ENCODE measurements at regions not wholly inside any gene's neighbourhood (a gene's known extent, or its start where the extent isn't known, plus 50 kb on each side); places are given as distances from the start of the nearest gene placed in this dataset.

DNA sequence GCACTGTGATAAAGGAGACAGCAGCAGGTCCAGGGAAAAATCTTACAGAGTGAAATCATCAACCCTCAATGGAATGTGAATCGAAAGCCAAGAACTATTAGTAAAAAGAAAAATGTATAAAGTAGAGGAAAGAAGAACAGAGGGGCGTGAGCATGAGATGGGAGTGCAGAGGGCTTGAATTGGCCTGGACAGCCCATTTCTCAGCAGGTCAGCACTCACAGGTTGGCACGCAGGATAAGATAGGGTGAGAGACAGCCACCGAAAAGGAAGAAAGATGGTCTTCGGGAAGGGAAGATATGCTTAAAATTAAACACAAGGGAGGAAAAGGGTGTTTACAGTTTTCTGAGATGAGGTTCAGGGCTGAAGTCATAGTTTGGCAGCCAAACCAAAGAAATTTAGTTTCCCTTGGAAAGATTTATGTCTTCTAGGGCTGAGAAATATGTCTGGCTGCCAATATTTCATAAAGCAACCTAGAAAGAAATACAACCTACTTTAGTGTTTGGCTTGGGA is 524.7 kb downstream of the SPATA31D1 start:
- DNase-seq (ENCODE audit: low read depth, low spot score), result peak; percentile 67
- TF ChIP-seq, protein P1, sequence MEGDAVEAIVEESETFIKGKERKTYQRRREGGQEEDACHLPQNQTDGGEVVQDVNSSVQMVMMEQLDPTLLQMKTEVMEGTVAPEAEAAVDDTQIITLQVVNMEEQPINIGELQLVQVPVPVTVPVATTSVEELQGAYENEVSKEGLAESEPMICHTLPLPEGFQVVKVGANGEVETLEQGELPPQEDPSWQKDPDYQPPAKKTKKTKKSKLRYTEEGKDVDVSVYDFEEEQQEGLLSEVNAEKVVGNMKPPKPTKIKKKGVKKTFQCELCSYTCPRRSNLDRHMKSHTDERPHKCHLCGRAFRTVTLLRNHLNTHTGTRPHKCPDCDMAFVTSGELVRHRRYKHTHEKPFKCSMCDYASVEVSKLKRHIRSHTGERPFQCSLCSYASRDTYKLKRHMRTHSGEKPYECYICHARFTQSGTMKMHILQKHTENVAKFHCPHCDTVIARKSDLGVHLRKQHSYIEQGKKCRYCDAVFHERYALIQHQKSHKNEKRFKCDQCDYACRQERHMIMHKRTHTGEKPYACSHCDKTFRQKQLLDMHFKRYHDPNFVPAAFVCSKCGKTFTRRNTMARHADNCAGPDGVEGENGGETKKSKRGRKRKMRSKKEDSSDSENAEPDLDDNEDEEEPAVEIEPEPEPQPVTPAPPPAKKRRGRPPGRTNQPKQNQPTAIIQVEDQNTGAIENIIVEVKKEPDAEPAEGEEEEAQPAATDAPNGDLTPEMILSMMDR (IDR thresholded peaks at IDR 0.05; ENCODE audit: low read depth, low read length), result no peak
- H3K4me3 ChIP-seq (ENCODE audit: low read depth, low read length), result no peak overlapping the region
- in situ Hi-C loops (cut with HindIII; ENCODE audit: low sequenced_read_pairs), result no loop called here

DNA sequence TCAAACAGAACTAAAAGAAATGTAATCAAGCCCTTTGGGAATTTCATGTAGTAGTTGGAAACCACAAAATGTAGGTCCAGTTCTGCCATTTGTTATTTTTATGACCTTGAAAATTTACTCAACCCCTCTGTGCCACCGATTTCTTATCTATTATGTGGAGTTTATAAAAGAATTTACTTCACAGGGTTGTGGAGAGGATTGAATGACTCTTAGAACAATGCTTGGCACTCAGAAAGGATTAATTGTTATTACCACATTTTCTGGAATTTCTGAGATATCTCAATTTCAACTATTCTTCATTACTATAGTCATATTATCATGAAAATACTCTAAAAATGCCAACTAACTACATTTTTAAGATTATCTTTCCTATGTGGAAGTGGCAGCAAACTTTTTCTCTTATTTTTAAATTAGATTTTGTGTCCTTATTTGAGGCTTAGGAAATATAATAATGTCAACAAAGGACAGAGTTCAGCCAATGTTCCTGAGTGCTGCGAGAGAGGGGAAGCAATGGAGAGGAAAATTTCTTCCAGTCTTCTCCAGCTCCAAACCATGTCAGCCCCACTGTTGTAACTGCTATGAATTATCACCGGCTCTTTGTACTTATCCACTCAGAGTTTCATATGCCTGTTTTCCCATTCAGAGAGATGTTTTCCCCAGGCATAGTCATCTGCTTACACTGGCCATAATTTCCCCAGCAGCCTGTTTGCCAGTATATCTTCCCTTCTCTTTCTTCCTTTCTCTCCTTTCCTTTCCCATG is 525.6 kb downstream of the SPATA31D1 start:
- DNase-seq (ENCODE audit: low read depth, low spot score), result no peak
- TF ChIP-seq, protein P1 (IDR thresholded peaks at IDR 0.05; ENCODE audit: low read depth, low read length), result no peak
- in situ Hi-C loops (cut with HindIII; ENCODE audit: low sequenced_read_pairs), result no loop called here
- no peak overlapping the region for H3K4me3 ChIP-seq (ENCODE audit: low read depth, low read length)

DNA sequence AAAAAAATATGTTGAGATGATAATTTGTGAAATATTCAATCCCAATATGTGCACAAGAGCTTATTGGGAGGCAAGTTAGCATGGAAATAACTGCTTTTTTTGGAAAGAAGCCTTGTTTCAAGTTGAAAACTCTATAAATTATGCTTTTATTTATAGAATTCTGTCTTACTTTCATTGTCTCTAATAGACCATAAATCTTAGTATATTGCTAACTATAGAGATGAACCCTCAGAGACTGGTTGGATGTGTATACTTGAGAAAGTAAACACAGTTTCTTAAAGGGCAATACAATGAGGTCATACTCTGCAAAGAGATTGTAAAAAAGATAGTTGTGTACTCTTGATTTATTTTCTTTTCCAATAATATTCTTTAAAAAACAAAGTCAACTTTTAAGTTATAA is 530.3 kb downstream of the SPATA31D1 start:
- in situ Hi-C loops (cut with HindIII; ENCODE audit: low sequenced_read_pairs), result no loop called here
- TF ChIP-seq, protein P1 (IDR thresholded peaks at IDR 0.05; ENCODE audit: low read depth, low read length), result no peak
- DNase-seq (ENCODE audit: low read depth, low spot score), result no peak
- H3K4me3 ChIP-seq (ENCODE audit: low read depth, low read length), result no peak overlapping the region

DNA sequence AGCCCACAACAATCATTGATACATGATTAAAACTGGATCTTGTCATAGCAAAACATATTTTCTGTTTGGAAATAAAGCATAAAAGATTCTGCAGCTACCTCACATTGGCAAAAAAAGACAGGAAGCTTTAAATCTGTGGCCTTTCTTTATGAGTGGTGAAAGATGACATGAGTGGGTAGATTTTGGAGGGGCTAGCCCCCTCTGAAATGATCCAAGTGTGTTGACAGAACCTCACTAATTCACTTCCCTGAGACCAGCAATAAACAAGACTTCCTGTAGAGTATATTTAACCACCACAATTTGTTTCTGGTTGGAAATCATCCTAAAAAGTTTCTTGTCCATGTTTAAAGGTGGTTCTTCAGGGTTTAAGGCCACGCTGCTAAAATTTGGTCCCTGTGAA is 530.8 kb downstream of the SPATA31D1 start:
- TF ChIP-seq, protein P1 (IDR thresholded peaks at IDR 0.05; ENCODE audit: low read depth, low read length), result no peak
- DNase-seq (ENCODE audit: low read depth, low spot score), result no peak
- in situ Hi-C loops (cut with HindIII; ENCODE audit: low sequenced_read_pairs), result no loop called here
- H3K4me3 ChIP-seq (ENCODE audit: low read depth, low read length), result no peak overlapping the region

DNA sequence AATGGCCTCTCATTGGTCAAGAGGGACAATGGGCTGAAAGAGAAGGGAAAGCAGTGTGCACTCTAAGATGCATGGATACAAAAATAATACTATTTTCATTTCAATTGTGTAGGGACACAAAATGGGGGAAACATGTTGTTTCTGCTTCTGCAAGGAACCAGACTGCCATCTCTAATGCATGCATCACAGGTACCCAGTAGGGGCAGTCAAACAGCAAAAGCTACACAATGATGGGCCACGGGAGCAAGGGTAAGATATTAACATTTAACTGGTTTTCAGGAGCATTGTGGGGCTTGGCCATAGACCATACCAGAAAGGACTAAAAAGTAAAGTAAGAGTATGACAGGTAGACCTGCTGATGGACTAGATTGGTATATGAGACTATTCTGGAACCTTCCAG is 535.8 kb downstream of the SPATA31D1 start:
- DNase-seq (ENCODE audit: low read depth, low spot score), result no peak
- TF ChIP-seq, protein P1 (IDR thresholded peaks at IDR 0.05; ENCODE audit: low read depth, low read length), result no peak
- in situ Hi-C loops (cut with HindIII; ENCODE audit: low sequenced_read_pairs), result no loop called here
- no peak overlapping the region for H3K4me3 ChIP-seq (ENCODE audit: low read depth, low read length)

DNA sequence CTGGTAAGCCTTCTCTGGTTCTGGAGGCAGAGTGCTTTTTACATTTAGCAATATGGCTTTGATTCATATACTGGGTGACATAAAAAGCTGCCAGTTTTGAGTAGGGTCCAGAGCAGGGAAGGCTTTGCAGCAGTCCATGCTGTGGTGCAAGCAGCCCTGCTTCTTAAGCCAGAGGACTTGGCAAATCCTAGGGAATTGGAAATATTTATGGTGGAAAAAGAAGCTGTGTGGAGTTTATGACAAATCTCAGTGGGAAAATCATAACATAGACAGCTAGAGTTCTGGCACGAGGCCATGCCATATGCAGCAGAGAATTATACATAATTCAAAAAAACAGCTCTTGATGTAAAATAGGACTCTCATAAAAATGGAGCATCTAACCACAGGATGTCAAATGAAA is 536.4 kb downstream of the RASEF start:
- DNase-seq (ENCODE audit: low read depth, low spot score), result no peak
- TF ChIP-seq, protein P1 (IDR thresholded peaks at IDR 0.05; ENCODE audit: low read depth, low read length), result no peak
- H3K4me3 ChIP-seq (ENCODE audit: low read depth, low read length), result no peak overlapping the region
- in situ Hi-C loops (cut with HindIII; ENCODE audit: low sequenced_read_pairs), result no loop called here

Measured in astrocyte of the spinal cord (primary cell).